DMS53 treated with DMSO at 0.1 percent for 48 hours (cell line): ENCODE measurements at regions not wholly inside any gene's neighbourhood (a gene's known extent, or its start where the extent isn't known, plus 50 kb on each side); places are given as distances from the start of the nearest gene placed in this dataset.
"Not testable (repeated sequence)": the region's sequence is repeated elsewhere in the genome, so short reads cannot be mapped to it uniquely, and the experiment has no call there.

ENCODE experiments used
- DNase-seq: peaks from one replicate; lab custom pipeline; 2025; ENCODE audit not compliant: unreplicated experiment; lab: John Stamatoyannopoulos, UW

DNA sequence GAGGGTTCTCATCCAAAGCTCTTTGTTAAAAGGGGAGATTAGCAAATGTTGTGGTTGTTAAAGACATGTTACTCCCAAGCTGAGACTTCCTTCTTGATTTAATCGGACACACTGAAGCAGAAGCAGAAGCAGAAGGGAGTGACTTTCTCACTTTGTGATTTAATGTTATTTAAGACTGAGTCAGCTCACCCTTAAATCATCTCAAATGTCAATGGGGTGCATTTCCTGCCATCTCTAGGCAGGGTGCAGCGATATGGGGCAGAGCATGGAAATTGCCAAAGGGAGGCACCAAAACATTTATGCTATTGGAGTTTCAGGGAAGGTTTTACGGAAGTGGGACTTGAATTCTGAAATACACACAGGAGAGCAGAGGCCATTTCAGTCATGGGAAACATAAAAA, 283.6 kb downstream of the ABCC12 start:
- DNase-seq, result no peak

GRCh38 chr16:47866423-47866822, 289.4 kb downstream of the ABCC12 start:
- no peak for DNase-seq

- DNase-seq, result no peak
These were observed 290.4 kb downstream of the ABCC12 start for GRCh38 chr16:47865337-47865855.

- DNase-seq, result not testable (repeated sequence)
These were observed 291.5 kb downstream of the ABCC12 start for GRCh38 chr16:47864262-47864661.

DNA sequence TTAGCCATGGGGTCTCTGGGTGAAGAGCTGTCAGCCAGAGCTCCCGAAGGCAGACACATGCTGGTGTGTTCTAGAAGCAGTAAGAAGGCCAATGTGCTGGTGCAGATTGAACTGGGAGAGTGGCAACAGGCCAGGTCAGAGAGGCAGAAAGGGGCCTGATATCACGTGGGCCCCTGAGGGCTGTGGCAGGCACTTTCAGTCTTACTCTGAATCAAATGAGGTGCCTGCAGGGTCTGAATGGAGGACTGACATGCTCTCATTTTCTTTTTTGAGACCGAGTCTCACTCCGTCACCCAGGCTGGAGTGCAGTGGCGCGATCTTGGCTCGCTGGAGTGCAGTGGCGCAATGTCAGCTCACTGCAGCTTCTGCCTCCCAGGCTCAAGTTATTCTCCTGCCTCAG, 293.8 kb downstream of the ABCC12 start:
- no peak for DNase-seq

- no peak for DNase-seq
These were observed 297.3 kb downstream of the ABCC12 start for GRCh38 chr16:47858333-47858982.

- no peak for DNase-seq
These were observed 300.4 kb downstream of the ABCC12 start for GRCh38 chr16:47855431-47855830.

DNA sequence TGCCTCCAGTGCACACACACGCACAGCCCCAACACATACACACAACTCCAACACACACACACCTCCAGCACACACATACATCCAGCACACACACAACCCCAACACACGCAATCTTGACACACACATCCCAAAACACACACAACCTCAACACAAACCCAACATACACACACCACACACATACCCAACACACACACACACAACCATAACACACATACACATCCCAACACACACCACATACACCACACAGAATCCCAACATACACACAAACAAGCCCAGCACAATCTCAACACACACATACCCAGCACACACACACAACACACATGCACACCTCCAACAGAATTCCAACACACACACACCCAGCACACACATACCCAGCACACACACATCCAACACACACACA, 301.1 kb downstream of the ABCC12 start:
- DNase-seq, result no peak

DNA sequence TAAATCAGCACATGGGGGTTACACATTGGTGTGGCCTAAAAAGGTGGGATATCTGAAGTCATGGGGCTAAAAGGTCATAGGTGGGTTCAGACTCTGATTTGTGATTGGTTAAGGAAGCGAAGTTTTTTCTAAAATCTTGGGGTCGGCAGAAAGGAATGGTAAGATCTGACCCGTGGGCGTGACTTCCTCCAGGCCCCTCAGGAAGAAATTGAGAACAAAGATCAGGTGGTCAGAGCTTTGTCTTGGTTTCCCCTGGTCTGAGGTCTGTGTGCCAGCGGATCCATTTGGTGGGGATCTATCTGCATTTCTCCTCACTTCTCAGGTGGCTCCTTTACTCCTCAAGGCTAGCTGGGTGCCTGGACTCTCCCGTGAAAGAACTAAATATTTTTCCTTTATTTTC, 302.8 kb downstream of the ABCC12 start:
- DNase-seq, result no peak

DNA sequence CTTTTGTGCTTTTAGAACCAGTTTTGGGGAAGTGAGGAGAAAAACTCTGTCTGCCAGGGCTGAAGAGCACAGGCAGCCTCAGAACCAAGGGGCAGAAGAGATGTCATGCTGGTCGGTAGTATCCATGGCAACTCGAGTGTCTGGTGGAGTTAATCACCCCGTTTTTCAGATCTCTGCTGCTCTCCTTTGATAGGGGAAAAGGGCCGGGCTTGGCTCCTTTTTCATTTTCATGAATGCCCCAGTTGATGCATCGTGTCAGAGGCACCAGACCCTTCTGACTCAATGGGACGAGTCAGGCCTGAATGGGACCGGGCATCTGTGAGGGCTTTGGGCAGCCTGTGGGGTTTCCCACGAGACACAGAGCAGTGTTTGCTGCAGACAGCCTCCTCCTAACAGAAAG, 304.6 kb downstream of the ABCC12 start:
- no peak for DNase-seq

GRCh38 chr16:47849736-47850135, 306.1 kb downstream of the ABCC12 start:
- no peak for DNase-seq

GRCh38 chr16:47848421-47849109, 307.2 kb downstream of the ABCC12 start:
- DNase-seq, result no peak

DNA sequence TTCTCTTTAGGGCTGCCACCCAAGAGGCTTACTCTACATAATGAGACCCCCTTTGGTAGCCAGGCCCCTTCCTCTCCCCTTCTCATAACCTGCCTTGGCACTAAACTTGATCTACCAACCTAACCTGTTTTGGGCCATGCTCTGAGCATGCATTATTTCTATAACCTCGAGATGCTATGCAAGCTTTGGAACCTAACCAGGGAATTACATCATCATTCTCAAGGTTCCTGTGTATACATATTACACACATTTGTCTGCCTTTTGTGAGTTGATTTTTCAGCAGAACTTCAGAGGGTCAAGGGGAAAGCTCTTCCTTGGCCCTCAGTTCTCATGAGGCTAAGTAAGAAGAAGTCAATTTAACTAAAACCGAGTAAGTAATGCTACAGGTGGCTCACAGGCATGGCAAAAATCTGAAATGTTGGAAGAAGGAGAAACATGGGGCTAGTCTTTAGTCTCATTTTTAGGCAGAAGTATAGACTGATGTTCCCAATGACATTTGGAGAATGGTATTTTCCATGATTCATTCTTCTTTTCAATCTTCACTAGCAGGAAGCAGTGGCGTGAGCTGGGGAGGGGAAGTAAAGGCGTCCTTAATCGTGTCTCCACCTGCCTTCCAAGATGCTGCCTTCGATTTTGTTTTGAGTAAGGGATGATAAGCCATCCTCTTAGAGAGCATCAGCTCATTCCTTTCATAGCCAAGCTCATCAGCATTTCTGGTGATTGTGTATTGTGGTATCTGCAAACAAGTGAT, 308.4 kb downstream of the ABCC12 start:
- no peak for DNase-seq

GRCh38 chr16:47834485-47835024, 321.2 kb downstream of the ABCC12 start:
- no peak for DNase-seq

DNA sequence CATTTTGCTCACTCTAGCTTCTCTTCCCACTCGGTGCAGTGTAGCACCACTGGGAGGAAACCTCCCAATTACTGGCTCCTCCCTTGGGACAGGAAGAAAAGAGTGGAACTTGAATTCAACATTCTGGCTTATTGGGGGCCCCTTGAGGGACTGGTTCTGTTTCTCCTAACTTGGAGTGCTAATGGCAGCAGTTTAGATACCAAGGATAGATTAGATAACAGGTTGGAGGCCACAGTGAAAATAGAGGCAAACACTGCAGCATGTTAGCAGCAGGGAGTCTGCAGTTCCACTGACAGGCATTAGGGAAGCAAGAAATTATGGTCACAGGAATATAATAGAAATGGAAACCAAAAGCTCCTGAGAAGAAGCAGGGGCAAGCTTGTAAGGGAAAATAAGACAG, 322.0 kb downstream of the ABCC12 start:
- no peak for DNase-seq

DNA sequence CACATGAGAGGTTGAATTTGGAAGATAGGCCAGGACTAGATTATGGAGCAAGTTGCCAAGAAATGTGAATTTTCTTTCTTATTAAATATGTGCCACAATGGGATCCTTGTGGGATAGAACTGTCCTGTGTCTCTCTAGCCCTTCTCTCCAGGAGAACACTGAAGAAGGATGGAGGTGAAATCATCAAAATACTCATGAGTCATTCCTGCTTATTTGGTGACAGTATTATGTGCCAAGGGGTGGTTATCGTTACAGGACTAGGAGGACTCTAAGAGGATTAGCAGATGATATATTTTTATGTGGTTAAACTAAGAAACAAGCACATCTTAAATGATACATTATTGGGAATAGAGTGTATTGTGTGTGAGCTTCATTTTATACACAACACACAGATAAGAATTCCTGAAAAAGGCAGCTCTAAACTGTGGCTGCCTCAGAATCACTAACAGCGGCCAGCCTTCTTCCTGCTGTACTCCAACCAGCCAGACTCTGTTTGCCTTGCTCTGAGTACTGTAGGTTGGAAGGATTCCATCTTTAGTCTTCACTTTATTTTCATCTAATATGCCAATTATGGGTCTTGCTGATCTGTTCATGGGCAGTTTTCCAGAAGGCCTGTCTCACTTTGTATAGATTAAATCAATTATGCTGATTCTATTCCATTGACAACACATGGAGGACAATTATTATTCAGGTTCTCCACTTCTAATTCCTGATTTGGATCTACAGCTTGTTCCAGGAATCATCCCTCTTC, 325.8 kb downstream of the ABCC12 start:
- no peak for DNase-seq

DNA sequence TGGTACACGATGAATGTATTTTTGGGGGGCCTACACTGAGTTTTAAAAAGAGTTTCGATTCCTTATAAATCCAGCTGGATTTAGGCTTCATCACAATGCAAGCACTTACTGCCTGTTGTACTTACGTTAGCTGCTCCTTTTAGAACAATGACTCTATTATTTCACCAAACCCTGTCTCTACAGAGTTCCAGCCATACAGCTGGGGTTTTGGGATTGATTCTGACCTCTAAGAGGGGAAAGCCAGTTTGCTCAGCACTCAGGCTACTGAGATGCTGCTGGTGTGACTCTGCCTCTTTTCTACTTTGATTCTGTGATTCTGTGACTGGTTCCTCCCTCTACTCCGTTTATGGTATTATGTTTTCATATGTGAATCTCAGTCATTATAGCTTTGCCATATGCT, 329.7 kb downstream of the ABCC12 start:
- DNase-seq, result no peak

DNA sequence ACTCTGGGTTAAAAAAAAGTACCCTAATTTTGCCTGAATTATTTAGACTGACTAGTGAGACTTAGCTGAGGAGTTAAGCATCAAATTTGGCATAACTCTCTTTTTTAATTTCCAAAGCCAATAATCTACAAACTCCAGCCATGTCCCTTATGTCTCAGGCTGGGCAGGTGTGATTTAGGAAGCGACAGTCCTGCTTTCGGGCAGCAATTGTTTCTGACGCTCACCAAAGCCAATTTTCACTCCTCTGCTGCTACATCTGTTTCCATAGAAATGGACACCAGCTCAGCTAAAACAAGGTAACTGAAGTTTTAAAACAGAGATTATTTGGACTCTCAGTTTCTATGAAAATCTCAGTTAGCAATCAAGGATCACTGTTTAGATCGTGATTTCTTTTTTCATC, 338.7 kb downstream of the ABCC12 start:
- DNase-seq, result no peak

- DNase-seq, result no peak
These were observed 339.3 kb downstream of the ABCC12 start for GRCh38 chr16:47816511-47816910.

DNA sequence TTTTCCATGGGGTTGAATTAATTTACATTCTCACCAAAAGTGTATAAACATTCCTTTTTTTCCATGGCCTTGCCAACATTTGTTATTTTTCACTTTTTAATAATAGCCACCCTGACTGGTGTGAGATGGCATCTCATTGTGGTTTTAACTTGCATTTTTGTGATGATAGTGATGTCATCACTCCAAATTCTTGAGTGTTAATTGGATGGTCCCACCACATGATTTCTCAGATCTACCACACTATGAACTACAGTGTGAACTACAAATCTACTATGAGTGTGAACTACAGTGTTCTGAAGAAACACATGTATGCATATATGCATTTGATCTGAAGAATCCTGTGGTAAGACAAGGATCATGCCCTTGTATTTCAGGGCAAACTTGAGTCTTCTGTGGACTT, 340.1 kb downstream of the ABCC12 start:
- no peak for DNase-seq

- not testable (repeated sequence) for DNase-seq
These were observed 344.0 kb downstream of the ABCC12 start for GRCh38 chr16:47811758-47812157.
